Esophagus squamous epithelium (tissue), 4 donors: ENCODE measurements at regions not wholly inside any gene's neighbourhood (a gene's known extent, or its start where the extent isn't known, plus 50 kb on each side); places are given as distances from the start of the nearest gene placed in this dataset.

Experiments used
- POLR2A ChIP-seq, 4 donors: fragments of 450-650 bp; IDR thresholded peaks; one replicate each; pipeline ENCODE4 v1.6.1; 2017; ENCODE audit warnings: antibody characterized with exemption in 4 of 4, mild to moderate bottlenecking in 4 of 4, moderate library complexity in 3 of 4
- TF ChIP-seq, protein P1 (sequence below), 6 experiments: fragments of 450-650 bp in 4 of 6; fragments of 200-600 bp in 2 of 6; sonication (generic) in 2 of 6; IDR thresholded peaks; one replicate each; pipeline ENCODE4 v1.5.1; 2016 to 2019; ENCODE audit warnings: antibody characterized with exemption in 6 of 6, mild to moderate bottlenecking in 4 of 6, moderate library complexity in 4 of 6

DNA sequence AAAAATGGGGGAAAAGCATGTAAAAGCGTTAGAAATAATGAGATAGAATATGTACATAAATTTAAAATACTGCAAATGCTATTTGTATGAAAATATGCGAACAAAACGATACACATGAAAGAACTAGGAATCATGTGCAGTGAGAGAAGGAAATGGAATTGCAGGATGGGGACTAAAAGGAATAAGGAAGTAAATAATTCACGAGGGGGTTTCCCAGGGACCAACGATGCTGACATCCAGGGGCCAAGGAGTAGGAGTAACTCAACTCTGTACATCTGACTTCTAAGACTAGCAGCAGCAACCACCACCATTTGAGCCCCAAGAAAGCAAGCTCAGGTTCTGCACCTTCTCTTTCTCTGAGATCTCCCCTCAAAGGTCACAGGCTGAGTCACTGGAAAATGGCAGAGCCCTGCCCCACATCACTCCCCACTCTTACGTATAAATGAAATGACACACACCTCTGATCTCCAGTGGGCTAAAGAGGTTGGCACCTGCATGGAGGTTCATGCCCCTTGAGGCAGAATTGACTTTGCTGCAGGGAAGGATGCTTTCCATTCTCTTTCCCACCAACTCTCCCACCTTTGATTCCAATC, 100.0 kb upstream of the DLG1 start:
- TF ChIP-seq, protein P1, sequence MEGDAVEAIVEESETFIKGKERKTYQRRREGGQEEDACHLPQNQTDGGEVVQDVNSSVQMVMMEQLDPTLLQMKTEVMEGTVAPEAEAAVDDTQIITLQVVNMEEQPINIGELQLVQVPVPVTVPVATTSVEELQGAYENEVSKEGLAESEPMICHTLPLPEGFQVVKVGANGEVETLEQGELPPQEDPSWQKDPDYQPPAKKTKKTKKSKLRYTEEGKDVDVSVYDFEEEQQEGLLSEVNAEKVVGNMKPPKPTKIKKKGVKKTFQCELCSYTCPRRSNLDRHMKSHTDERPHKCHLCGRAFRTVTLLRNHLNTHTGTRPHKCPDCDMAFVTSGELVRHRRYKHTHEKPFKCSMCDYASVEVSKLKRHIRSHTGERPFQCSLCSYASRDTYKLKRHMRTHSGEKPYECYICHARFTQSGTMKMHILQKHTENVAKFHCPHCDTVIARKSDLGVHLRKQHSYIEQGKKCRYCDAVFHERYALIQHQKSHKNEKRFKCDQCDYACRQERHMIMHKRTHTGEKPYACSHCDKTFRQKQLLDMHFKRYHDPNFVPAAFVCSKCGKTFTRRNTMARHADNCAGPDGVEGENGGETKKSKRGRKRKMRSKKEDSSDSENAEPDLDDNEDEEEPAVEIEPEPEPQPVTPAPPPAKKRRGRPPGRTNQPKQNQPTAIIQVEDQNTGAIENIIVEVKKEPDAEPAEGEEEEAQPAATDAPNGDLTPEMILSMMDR (IDR thresholded peaks at IDR 0.05), result no peak
- no peak for TF ChIP-seq POLR2A (IDR thresholded peaks at IDR 0.05)
